Natural killer cell (primary cell): ENCODE measurements at regions not wholly inside any gene's neighbourhood (a gene's known extent, or its start where the extent isn't known, plus 50 kb on each side); places are given as distances from the start of the nearest gene placed in this dataset.

Experiments used
- ATAC-seq, 3 donors: fragments of 150-1000 bp in 2 of 3; fragments of 200-7000 bp in 1 of 3; cut with Tn5 transposase; 1 replicate in 1 of 3; 2 replicates in 2 of 3; pipeline ENCODE4 v1.10.0; 2021; ENCODE audit warnings: mild to moderate bottlenecking in 2 of 3, moderate library complexity in 2 of 3
- DNase-seq, 2 donors: peaks; one replicate each; pipeline versions ENCODE4 v3.0.0 to v3.0.0-alpha.2; 2013 to 2021; ENCODE audit warnings: mixed read lengths in 1 of 2
- H3K27ac ChIP-seq: one replicate; pipeline ENCODE4 v1.5.1; 2013; ENCODE audit warnings: mild to moderate bottlenecking, low read length
- H3K27me3 ChIP-seq: one replicate; pipeline ENCODE4 v1.6.1; 2013; ENCODE audit warnings: low read length; ENCODE audit not compliant: control insufficient read depth, insufficient read depth
- H3K36me3 ChIP-seq: one replicate; pipeline ENCODE4 v1.6.1; 2013; ENCODE audit warnings: low read length; ENCODE audit not compliant: control insufficient read depth, insufficient read depth
- H3K4me1 ChIP-seq: one replicate; pipeline ENCODE4 v1.6.1; 2013; ENCODE audit warnings: low read length; ENCODE audit not compliant: control insufficient read depth, insufficient read depth
- H3K4me3 ChIP-seq: one replicate; pipeline ENCODE4 v1.5.1; 2013; ENCODE audit warnings: low read length
- H3K9me3 ChIP-seq: one replicate; pipeline ENCODE4 v1.6.1; 2013; ENCODE audit warnings: low read length; ENCODE audit not compliant: control insufficient read depth, insufficient read depth
- H3K27ac Mint-ChIP-seq, 2 donors: one replicate each; pipeline ENCODE4 v1.8.0; 2022; ENCODE audit warnings: mild to moderate bottlenecking in 2 of 2, mixed read lengths in 2 of 2, moderate library complexity in 1 of 2
- H3K27me3 Mint-ChIP-seq, 2 donors: one replicate each; pipeline ENCODE4 v1.8.0; 2022; ENCODE audit warnings: low read depth in 2 of 2, mixed read lengths in 2 of 2
- H3K36me3 Mint-ChIP-seq: one replicate; pipeline ENCODE4 v1.8.0; 2022; ENCODE audit warnings: mixed read lengths
- H3K4me1 Mint-ChIP-seq, 2 donors: one replicate each; pipeline ENCODE4 v1.8.0; 2022; ENCODE audit warnings: mixed read lengths in 2 of 2
- H3K4me3 Mint-ChIP-seq: one replicate; pipeline ENCODE4 v1.8.0; 2022; ENCODE audit warnings: mild to moderate bottlenecking, moderate library complexity, mixed read lengths
- H3K9me3 Mint-ChIP-seq, 2 donors: one replicate each; pipeline ENCODE4 v1.8.0; 2022; ENCODE audit warnings: mixed read lengths in 2 of 2
- WGBS: methylation state at CpG from one replicate; pipeline ENCODE4 v1.1.7; 2013; ENCODE audit warnings: missing lambda C conversion rate; ENCODE audit not compliant: insufficient coverage; 5-methylcytosine and 5-hydroxymethylcytosine counted together
- intact Hi-C: fragments of 100-400 bp; cut with micrococcal nuclease; formaldehyde crosslinking; loops from one replicate; pipeline ENCODE4 v1.14.2; 2022
- TF ChIP-seq, protein P1 (sequence below): fragments of 200-600 bp; IDR thresholded peaks from one replicate; pipeline ENCODE4 v1.8.0; 2022; ENCODE audit warnings: antibody characterized with exemption

DNA sequence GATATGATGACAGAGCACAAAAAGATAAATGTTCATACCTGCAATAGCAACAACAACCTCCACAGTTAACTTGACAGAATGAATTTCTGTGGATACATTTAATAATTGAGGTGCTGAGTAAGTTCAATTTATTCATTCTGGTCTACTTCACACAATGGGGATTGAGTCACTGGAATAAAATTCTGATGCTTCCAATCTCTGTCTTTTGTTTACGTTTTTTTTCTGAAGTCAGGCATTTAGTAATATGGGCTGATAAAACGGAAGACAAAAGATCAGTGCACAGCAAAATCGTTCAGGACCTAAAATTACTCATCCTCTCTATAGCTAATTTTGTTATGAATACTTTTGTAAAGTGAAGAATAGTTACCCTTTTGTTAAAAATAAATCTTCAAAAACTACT is 565.9 kb upstream of the CCDC54 start:
- no peak for DNase-seq
- intact Hi-C loops: no loop called here

DNA sequence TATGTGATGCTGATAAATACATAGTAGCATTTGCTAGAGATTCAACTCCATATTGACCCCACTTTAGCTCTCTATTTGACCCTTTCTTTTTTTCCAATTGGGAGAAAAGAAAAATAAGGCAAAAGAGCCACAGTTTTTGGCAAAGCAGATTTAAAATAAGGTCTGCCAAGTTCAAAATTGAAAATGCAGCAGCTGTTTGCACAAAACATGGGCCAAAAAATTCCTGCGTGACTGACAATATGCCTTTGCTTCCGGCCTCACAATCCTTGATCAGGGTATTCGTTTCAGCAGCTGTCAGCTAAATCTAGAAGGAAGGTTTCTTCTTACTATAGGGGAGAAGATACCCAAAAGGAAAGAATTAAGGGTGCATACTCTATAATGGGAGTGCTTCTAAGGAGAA is 563.5 kb upstream of the CCDC54 start:
- WGBS: 96% methylated on average over 3 of the region's 3 CpGs

More for the DNA sequence above, 565.9 kb upstream of the CCDC54 start:
- H3K27me3 Mint-ChIP-seq: no peaks in the 10 kb centered on the region
- ATAC-seq: no peak
- H3K36me3 ChIP-seq: no peaks in the 10 kb centered on the region
- TF ChIP-seq, protein P1, sequence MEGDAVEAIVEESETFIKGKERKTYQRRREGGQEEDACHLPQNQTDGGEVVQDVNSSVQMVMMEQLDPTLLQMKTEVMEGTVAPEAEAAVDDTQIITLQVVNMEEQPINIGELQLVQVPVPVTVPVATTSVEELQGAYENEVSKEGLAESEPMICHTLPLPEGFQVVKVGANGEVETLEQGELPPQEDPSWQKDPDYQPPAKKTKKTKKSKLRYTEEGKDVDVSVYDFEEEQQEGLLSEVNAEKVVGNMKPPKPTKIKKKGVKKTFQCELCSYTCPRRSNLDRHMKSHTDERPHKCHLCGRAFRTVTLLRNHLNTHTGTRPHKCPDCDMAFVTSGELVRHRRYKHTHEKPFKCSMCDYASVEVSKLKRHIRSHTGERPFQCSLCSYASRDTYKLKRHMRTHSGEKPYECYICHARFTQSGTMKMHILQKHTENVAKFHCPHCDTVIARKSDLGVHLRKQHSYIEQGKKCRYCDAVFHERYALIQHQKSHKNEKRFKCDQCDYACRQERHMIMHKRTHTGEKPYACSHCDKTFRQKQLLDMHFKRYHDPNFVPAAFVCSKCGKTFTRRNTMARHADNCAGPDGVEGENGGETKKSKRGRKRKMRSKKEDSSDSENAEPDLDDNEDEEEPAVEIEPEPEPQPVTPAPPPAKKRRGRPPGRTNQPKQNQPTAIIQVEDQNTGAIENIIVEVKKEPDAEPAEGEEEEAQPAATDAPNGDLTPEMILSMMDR: no peak
- peaks cover 0 to 3% of the 10 kb centered on the region in 2 donors for H3K9me3 Mint-ChIP-seq
- no peak overlapping the region for H3K4me3 ChIP-seq
- no peaks in the 10 kb centered on the region for H3K27me3 ChIP-seq
- no peak overlapping the region for H3K4me3 Mint-ChIP-seq
- H3K9me3 ChIP-seq: no peaks in the 10 kb centered on the region
- no peak overlapping the region for H3K27ac ChIP-seq
- WGBS: 100% methylated on average over 1 of the region's 3 CpGs
- H3K4me1 Mint-ChIP-seq: no peaks in the 10 kb centered on the region
- no peaks in the 10 kb centered on the region for H3K4me1 ChIP-seq
- no peaks in the 10 kb centered on the region for H3K36me3 Mint-ChIP-seq
- H3K27ac Mint-ChIP-seq: no peak overlapping the region

DNA sequence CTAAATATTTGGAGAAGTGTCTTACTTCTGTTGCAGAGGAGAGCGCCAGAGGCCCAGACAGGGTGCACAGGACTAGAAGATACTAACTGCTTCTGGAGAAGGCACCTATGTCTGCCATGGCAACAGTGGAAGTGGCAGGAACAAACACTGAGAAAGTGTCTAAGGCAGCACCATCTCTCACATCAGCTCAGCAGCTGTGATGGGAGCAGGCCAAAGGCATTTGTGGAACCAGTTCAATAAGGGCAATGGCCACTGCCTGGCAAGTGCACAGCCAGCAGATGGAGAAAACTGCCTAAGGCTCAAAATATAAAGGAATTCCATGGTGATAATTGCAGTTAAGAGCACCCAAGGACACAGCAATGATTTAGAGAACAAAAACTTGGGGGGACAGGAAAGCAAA is 563.0 kb upstream of the CCDC54 start:
- no peak for ATAC-seq
- no peak for DNase-seq
- H3K4me1 Mint-ChIP-seq: no peaks in the 10 kb centered on the region
- TF ChIP-seq, protein P1: no peak
- H3K4me3 ChIP-seq: no peak overlapping the region
- no peak overlapping the region for H3K4me3 Mint-ChIP-seq
- no peaks in the 10 kb centered on the region for H3K27me3 Mint-ChIP-seq
- H3K9me3 Mint-ChIP-seq: no peaks in the 10 kb centered on the region
- 96% methylated on average over 1 of the region's 1 CpG for WGBS
- intact Hi-C loops: no loop called here
- H3K27ac ChIP-seq: no peak overlapping the region
- H3K27ac Mint-ChIP-seq: no peak overlapping the region
- H3K9me3 ChIP-seq: no peaks in the 10 kb centered on the region
- H3K36me3 Mint-ChIP-seq: no peaks in the 10 kb centered on the region
- no peaks in the 10 kb centered on the region for H3K36me3 ChIP-seq
- no peaks in the 10 kb centered on the region for H3K27me3 ChIP-seq
- H3K4me1 ChIP-seq: no peaks in the 10 kb centered on the region

More for the DNA sequence above, 563.5 kb upstream of the CCDC54 start:
- TF ChIP-seq, protein P1: no peak
- H3K27me3 ChIP-seq: no peaks in the 10 kb centered on the region
- no peak overlapping the region for H3K27ac ChIP-seq
- ATAC-seq (no peak), DNase-seq (no peak)
- H3K4me3 ChIP-seq: no peak overlapping the region
- Mint-ChIP-seq H3K4me3 (no peak overlapping the region), H3K9me3 (peaks cover 0 to 3% of the 10 kb centered on the region in 2 donors), H3K4me1 (no peaks in the 10 kb centered on the region), H3K27ac (no peak overlapping the region), H3K36me3 (no peaks in the 10 kb centered on the region), H3K27me3 (no peaks in the 10 kb centered on the region)
- intact Hi-C loops: no loop called here
- H3K9me3 ChIP-seq: no peaks in the 10 kb centered on the region
- H3K36me3 ChIP-seq: no peaks in the 10 kb centered on the region
- no peaks in the 10 kb centered on the region for H3K4me1 ChIP-seq

DNA sequence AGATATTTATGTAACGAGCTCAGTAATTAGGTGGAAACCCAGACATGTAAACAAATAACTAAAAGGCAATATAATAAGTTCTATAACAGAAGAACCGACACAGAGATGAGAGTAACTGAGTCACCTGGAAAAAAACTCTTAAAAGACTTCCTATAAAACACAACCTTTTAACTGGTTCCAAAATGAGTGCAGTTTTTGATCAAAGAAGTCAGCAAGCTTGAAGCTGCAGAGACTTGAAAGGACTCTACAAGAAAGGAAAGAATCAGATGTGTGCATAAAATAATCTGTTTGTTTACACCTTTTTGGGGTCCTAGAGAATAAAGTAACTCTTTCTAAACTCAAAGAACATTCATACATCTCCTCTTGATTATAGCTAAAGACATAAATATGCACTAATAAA is 560.4 kb upstream of the CCDC54 start:
- H3K27ac ChIP-seq: no peak overlapping the region
- DNase-seq: no peak
- Mint-ChIP-seq H3K27me3 (no peaks in the 10 kb centered on the region), H3K9me3 (no peaks in the 10 kb centered on the region), H3K27ac (no peak overlapping the region), H3K4me1 (no peaks in the 10 kb centered on the region), H3K4me3 (no peak overlapping the region), H3K36me3 (no peaks in the 10 kb centered on the region)
- TF ChIP-seq, protein P1: no peak
- no peaks in the 10 kb centered on the region for H3K36me3 ChIP-seq
- no peak for ATAC-seq
- no peaks in the 10 kb centered on the region for H3K9me3 ChIP-seq
- no CpG with 5 or more reads among the region's 2 CpGs for WGBS
- no peak overlapping the region for H3K4me3 ChIP-seq
- H3K4me1 ChIP-seq: no peaks in the 10 kb centered on the region
- H3K27me3 ChIP-seq: no peaks in the 10 kb centered on the region
- intact Hi-C loops: no loop called here
